Endodermal cell (in vitro differentiated cells): ENCODE measurements at regions not wholly inside any gene's neighbourhood (a gene's known extent, or its start where the extent isn't known, plus 50 kb on each side); places are given as distances from the start of the nearest gene placed in this dataset.
"Not testable (repeated sequence)": the region's sequence is repeated elsewhere in the genome, so short reads cannot be mapped to it uniquely, and the experiment has no call there.

Experiments
- DNase-seq: peaks from one replicate; pipeline ENCODE4 v3.0.0-alpha.2; 2017
- H3K27ac ChIP-seq: 2 replicates; pipeline ENCODE4 v1.5.1; 2013; ENCODE audit warnings: mild to moderate bottlenecking, low read depth, low read length, moderate library complexity
- H3K27me3 ChIP-seq: 2 replicates; pipeline ENCODE4 v1.6.1; 2013; ENCODE audit warnings: mild to moderate bottlenecking, low read length, moderate library complexity; ENCODE audit not compliant: insufficient read depth, control insufficient read depth, poor library complexity, severe bottlenecking
- H3K36me3 ChIP-seq: 2 replicates; pipeline ENCODE4 v1.7.0; 2013; ENCODE audit warnings: mild to moderate bottlenecking, low read length, moderate library complexity; ENCODE audit not compliant: control insufficient read depth, insufficient read depth
- H3K4me1 ChIP-seq: one replicate; pipeline ENCODE4 v1.7.0; 2013; ENCODE audit warnings: low read length; ENCODE audit not compliant: control insufficient read depth, insufficient read depth
- H3K4me3 ChIP-seq: 2 replicates; pipeline ENCODE4 v1.5.1; 2013; ENCODE audit warnings: mild to moderate bottlenecking, low read length, moderate library complexity
- H3K9ac ChIP-seq: 2 replicates; pipeline ENCODE4 v1.6.1; 2013; ENCODE audit warnings: mild to moderate bottlenecking, low read length, moderate library complexity; ENCODE audit not compliant: poor library complexity, severe bottlenecking; ENCODE audit errors: extremely low read depth
- H3K9me3 ChIP-seq: 2 replicates; pipeline ENCODE4 v1.6.1; 2013; ENCODE audit warnings: mild to moderate bottlenecking, low read length, moderate library complexity; ENCODE audit not compliant: control insufficient read depth
- H3K27ac Mint-ChIP-seq: 2 replicates; pipeline ENCODE4 v1.8.0; 2020; ENCODE audit warnings: mixed read lengths
- H3K27me3 Mint-ChIP-seq: 2 replicates; pipeline ENCODE4 v1.8.0; 2021; ENCODE audit warnings: mild to moderate bottlenecking, mixed read lengths; ENCODE audit not compliant: insufficient read depth
- H3K36me3 Mint-ChIP-seq: 2 replicates; pipeline ENCODE4 v1.8.0; 2020; ENCODE audit warnings: low read depth, mixed read lengths
- H3K4me1 Mint-ChIP-seq: 2 replicates; pipeline ENCODE4 v1.8.0; 2020; ENCODE audit warnings: mixed read lengths
- H3K4me3 Mint-ChIP-seq: 2 replicates; pipeline ENCODE4 v1.8.0; 2020; ENCODE audit warnings: mild to moderate bottlenecking, moderate library complexity, mixed read lengths
- H3K9me3 Mint-ChIP-seq: 2 replicates; pipeline ENCODE4 v1.8.0; 2020; ENCODE audit warnings: mild to moderate bottlenecking, mixed read lengths
- CTCF ChIP-seq: fragments of 200-600 bp; sonication (generic); conservative IDR thresholded peaks from 2 replicates; pipeline ENCODE4 v1.5.0; 2021; ENCODE audit warnings: antibody characterized with exemption, mild to moderate bottlenecking
- WGBS, 2 experiments: methylation state at CpG; one replicate each; pipeline versions ENCODE4 v1.1.5 to v1.1.7; 2013; ENCODE audit warnings: missing lambda C conversion rate in 2 of 2, mixed read lengths in 1 of 2; ENCODE audit not compliant: insufficient coverage in 1 of 2, insufficient read length in 1 of 2; 5-methylcytosine and 5-hydroxymethylcytosine counted together

GRCh38 chr5:42870882-42871418, 59.3 kb upstream of the SELENOP start:
- no peaks in the 10 kb centered on the region for H3K4me1 ChIP-seq
- Mint-ChIP-seq H3K9me3 (peaks cover 20% of the 10 kb centered on the region), H3K4me3 (no peak overlapping the region), H3K27me3 (no peaks in the 10 kb centered on the region), H3K4me1 (no peaks in the 10 kb centered on the region), H3K36me3 (no peaks in the 10 kb centered on the region), H3K27ac (no peak overlapping the region)
- no peaks in the 10 kb centered on the region for H3K36me3 ChIP-seq
- WGBS, 2 experiments: 82 to 84% methylated on average over 4 of the region's 4 CpGs
- DNase-seq: peak; percentile 51
- TF ChIP-seq CTCF: peak; percentile 30
- no peak overlapping the region for H3K4me3 ChIP-seq
- H3K9ac ChIP-seq: no peak overlapping the region
- H3K27me3 ChIP-seq: no peaks in the 10 kb centered on the region
- no peak overlapping the region for H3K27ac ChIP-seq
- H3K9me3 ChIP-seq: no peaks in the 10 kb centered on the region

GRCh38 chr5:42868417-42868816, 56.7 kb upstream of the SELENOP start:
- H3K27ac Mint-ChIP-seq, H3K9me3 ChIP-seq, DNase-seq, H3K36me3 Mint-ChIP-seq, H3K36me3 ChIP-seq, H3K4me3 Mint-ChIP-seq, H3K27ac ChIP-seq, H3K9ac ChIP-seq, H3K4me1 Mint-ChIP-seq, H3K4me3 ChIP-seq, H3K27me3 ChIP-seq, H3K4me1 ChIP-seq, H3K27me3 Mint-ChIP-seq: not testable (repeated sequence)
- peaks cover 40% of the 10 kb centered on the region for H3K9me3 Mint-ChIP-seq
- WGBS, 2 experiments: 94 to 100% methylated on average over 2 to 5 of the region's 5 CpGs

GRCh38 chr5:42864749-42865148, 53.1 kb upstream of the SELENOP start:
- peaks cover 19% of the 10 kb centered on the region for H3K9me3 ChIP-seq
- H3K4me1 Mint-ChIP-seq, H3K36me3 ChIP-seq, H3K27me3 ChIP-seq, H3K4me1 ChIP-seq, H3K36me3 Mint-ChIP-seq, H3K4me3 ChIP-seq, H3K9ac ChIP-seq, H3K4me3 Mint-ChIP-seq, H3K27ac ChIP-seq, H3K27me3 Mint-ChIP-seq, H3K27ac Mint-ChIP-seq, DNase-seq: not testable (repeated sequence)
- peaks cover 66% of the 10 kb centered on the region for H3K9me3 Mint-ChIP-seq
- WGBS, 2 experiments: 89% methylated on average over 3 of the region's 3 CpGs; no CpG with 5 or more reads in 1 of the 2 experiments
